WTC11 (cell line): ENCODE measurements at regions not wholly inside any gene's neighbourhood (a gene's known extent, or its start where the extent isn't known, plus 50 kb on each side); places are given as distances from the start of the nearest gene placed in this dataset.
"Not testable (repeated sequence)": the region's sequence is repeated elsewhere in the genome, so short reads cannot be mapped to it uniquely, and the experiment has no call there.

Experiments
- ATAC-seq: fragments of 200-7000 bp; cut with Tn5 transposase; 2 replicates; pipeline ENCODE4 v1.10.0; 2021; ENCODE audit warnings: mild to moderate bottlenecking, moderate library complexity
- CTCF ChIA-PET: fragments of 300-600 bp; sonication (Branson Sonifier 250); formaldehyde crosslinking; loops from one replicate; lab custom pipeline; 2021; ENCODE audit warnings: antibody characterized with exemption; lab: Charles Lee
- POLR2A ChIA-PET: fragments of 350-600 bp; sonication (Branson Sonifier 250); formaldehyde crosslinking; loops from one replicate; lab custom pipeline; 2021; ENCODE audit warnings: antibody characterized with exemption; lab: Charles Lee
- DNase-seq: peaks from one replicate; pipeline ENCODE4 v3.0.0; 2021; ENCODE audit warnings: low spot score
- H3K27ac Mint-ChIP-seq: 2 replicates; pipeline ENCODE4 v1.8.0; 2021; ENCODE audit warnings: mixed read lengths
- H3K27me3 Mint-ChIP-seq: 2 replicates; pipeline ENCODE4 v1.8.0; 2021; ENCODE audit warnings: low read depth, mild to moderate bottlenecking, moderate library complexity, mixed read lengths
- H3K36me3 Mint-ChIP-seq: 2 replicates; pipeline ENCODE4 v1.8.0; 2021; ENCODE audit warnings: mixed read lengths
- H3K4me1 Mint-ChIP-seq: 2 replicates; pipeline ENCODE4 v1.8.0; 2022; ENCODE audit warnings: mixed read lengths
- H3K4me3 Mint-ChIP-seq: 2 replicates; pipeline ENCODE4 v1.8.0; 2021; ENCODE audit warnings: mild to moderate bottlenecking, moderate library complexity, mixed read lengths
- H3K9me3 Mint-ChIP-seq: 2 replicates; pipeline ENCODE4 v1.8.0; 2021; ENCODE audit warnings: mixed read lengths
- ESRRA ChIP-seq: sonication (generic); formaldehyde crosslinking; IDR thresholded peaks from 2 replicates; pipeline ENCODE4 v1.8.1; 2022; ENCODE audit warnings: mild to moderate bottlenecking, missing genetic modification reagents, borderline replicate concordance
- HMGXB4 ChIP-seq: sonication (generic); formaldehyde crosslinking; IDR thresholded peaks from 2 replicates; pipeline ENCODE4 v1.8.1; 2023; ENCODE audit warnings: mild to moderate bottlenecking, moderate library complexity, missing genetic modification reagents
- IRF1 ChIP-seq: sonication (generic); formaldehyde crosslinking; IDR thresholded peaks from 2 replicates; pipeline ENCODE4 v1.8.0; 2023; ENCODE audit warnings: missing genetic modification reagents
- JUN ChIP-seq: sonication (generic); formaldehyde crosslinking; IDR thresholded peaks from 2 replicates; pipeline ENCODE4 v1.8.0; 2023; ENCODE audit warnings: mild to moderate bottlenecking, missing genetic modification reagents
- MLX ChIP-seq: sonication (generic); formaldehyde crosslinking; IDR thresholded peaks from 2 replicates; pipeline ENCODE4 v1.8.1; 2023; ENCODE audit warnings: mild to moderate bottlenecking, missing genetic modification reagents, moderate library complexity
- MXD4 ChIP-seq: fragments of 250-450 bp; sonication (Bioruptor Pico); IDR thresholded peaks from 2 replicates; pipeline ENCODE4 v1.8.0; 2021; ENCODE audit warnings: mild to moderate bottlenecking, moderate library complexity, borderline replicate concordance
- NFATC4 ChIP-seq: fragments of 250-450 bp; sonication (Bioruptor Pico); IDR thresholded peaks from 2 replicates; pipeline ENCODE4 v1.9.0; 2021; ENCODE audit warnings: mild to moderate bottlenecking
- NFE2L1 ChIP-seq: sonication (generic); formaldehyde crosslinking; IDR thresholded peaks from 2 replicates; pipeline ENCODE4 v1.8.1; 2023; ENCODE audit warnings: missing genetic modification reagents
- PRDM15 ChIP-seq: sonication (generic); formaldehyde crosslinking; IDR thresholded peaks from 2 replicates; pipeline ENCODE4 v1.8.0; 2022; ENCODE audit warnings: missing genetic modification reagents
- RORB ChIP-seq: fragments of 250-450 bp; sonication (Bioruptor Pico); IDR thresholded peaks from 2 replicates; pipeline ENCODE4 v1.9.0; 2021; ENCODE audit warnings: mild to moderate bottlenecking
- ZBTB21 ChIP-seq: sonication (generic); formaldehyde crosslinking; IDR thresholded peaks from 2 replicates; pipeline ENCODE4 v1.8.1; 2023; ENCODE audit warnings: mild to moderate bottlenecking, missing genetic modification reagents, borderline replicate concordance
- ZMAT4 ChIP-seq: fragments of 250-450 bp; sonication (Bioruptor Pico); IDR thresholded peaks from 2 replicates; pipeline ENCODE4 v1.9.0; 2021; ENCODE audit warnings: mild to moderate bottlenecking
- ZNF138 ChIP-seq: sonication (generic); formaldehyde crosslinking; conservative IDR thresholded peaks from 2 replicates; pipeline ENCODE4 v1.8.1; 2022; ENCODE audit warnings: mild to moderate bottlenecking, moderate library complexity, missing genetic modification reagents
- ZNF396 ChIP-seq: fragments of 250-450 bp; sonication (Bioruptor Pico); IDR thresholded peaks from 2 replicates; pipeline ENCODE4 v1.8.0; 2021; ENCODE audit warnings: mild to moderate bottlenecking, moderate library complexity, borderline replicate concordance
- ZNF423 ChIP-seq: fragments of 250-450 bp; sonication (Bioruptor Pico); IDR thresholded peaks from 2 replicates; pipeline ENCODE4 v2.1.2; 2022; ENCODE audit warnings: mild to moderate bottlenecking, moderate library complexity
- TF ChIP-seq, protein P1 (sequence below): fragments of 250-450 bp; sonication (Bioruptor Pico); IDR thresholded peaks from 2 replicates; pipeline ENCODE4 v1.9.0; 2021; ENCODE audit warnings: mild to moderate bottlenecking
- TF ChIP-seq, protein P2 (sequence below): sonication (generic); formaldehyde crosslinking; IDR thresholded peaks from 2 replicates; pipeline ENCODE4 v1.8.0; 2022; ENCODE audit warnings: mild to moderate bottlenecking, missing genetic modification reagents

DNA sequence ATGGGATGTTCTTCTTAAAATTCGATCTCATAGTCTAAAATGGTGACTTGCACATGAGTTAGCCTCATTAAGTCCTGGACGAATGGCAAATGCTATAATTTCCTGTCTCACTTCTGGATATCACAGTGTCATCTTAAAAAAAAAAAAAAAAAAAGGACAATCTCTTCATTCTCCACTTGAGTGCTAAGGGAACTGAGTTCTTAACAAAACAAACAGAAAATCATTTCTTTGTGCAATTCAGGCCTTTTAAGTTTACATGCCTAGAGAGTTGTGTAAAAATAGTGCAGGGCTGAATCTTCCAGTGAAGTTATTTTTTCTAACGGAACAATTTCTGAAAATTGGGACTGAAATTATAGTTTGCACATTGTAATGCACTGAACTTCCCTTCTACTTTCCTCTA, 122.8 kb upstream of the FAT1 start:
- H3K36me3 Mint-ChIP-seq, result peaks cover 15% of the 10 kb centered on the region
- TF ChIP-seq HMGXB4 (CRISPR knock-in tag), result no peak
- CTCF ChIA-PET, result interaction anchor here (0.7 kb wide), 1 partner anchor 13 kb away, joined by 4 read pairs; no protein-coding TSS in a partner anchor

GRCh38 chr4:186847429-186848131, 123.9 kb upstream of the FAT1 start:
- CTCF ChIA-PET, ATAC-seq, H3K4me1 Mint-ChIP-seq, H3K27ac Mint-ChIP-seq, H3K27me3 Mint-ChIP-seq, POLR2A ChIA-PET, DNase-seq, H3K4me3 Mint-ChIP-seq: not testable (repeated sequence)
- Mint-ChIP-seq H3K36me3 (peaks cover 17% of the 10 kb centered on the region), H3K9me3 (peaks cover 32% of the 10 kb centered on the region)

More for the DNA sequence above, 122.8 kb upstream of the FAT1 start:
- Mint-ChIP-seq H3K4me1 (peaks cover 6% of the 10 kb centered on the region), H3K27ac (no peak overlapping the region), H3K27me3 (no peaks in the 10 kb centered on the region; the same call in 1 of the 2 replicates), H3K4me3 (no peak overlapping the region), H3K9me3 (peaks cover 27% of the 10 kb centered on the region)
- POLR2A ChIA-PET, result interaction anchor here (0.6 kb wide), 1 partner anchor 531 kb away, joined by 3 read pairs; no protein-coding TSS in a partner anchor
- DNase-seq (no peak), ATAC-seq (no peak)

- Mint-ChIP-seq H3K27ac (no peak overlapping the region), H3K4me3 (no peak overlapping the region), H3K4me1 (peaks cover 6% of the 10 kb centered on the region), H3K27me3 (no peaks in the 10 kb centered on the region; the same call in 1 of the 2 replicates), H3K36me3 (peaks cover 15% of the 10 kb centered on the region), H3K9me3 (peaks cover 32% of the 10 kb centered on the region)
- DNase-seq (no peak), ATAC-seq (no peak)
- ChIA-PET CTCF (no interaction called here), POLR2A (no interaction called here)
- no peak for TF ChIP-seq ZNF138 (CRISPR knock-in tag)
- TF ChIP-seq PRDM15 (CRISPR knock-in tag), result no peak
- TF ChIP-seq NFATC4 (CRISPR knock-in tag), result no peak
- TF ChIP-seq NFE2L1 (CRISPR knock-in tag), result no peak
- TF ChIP-seq ZNF396 (CRISPR knock-in tag), result no peak
- TF ChIP-seq ZNF423 (CRISPR knock-in tag), result no peak
- no peak for TF ChIP-seq JUN (CRISPR knock-in tag)
- no peak for TF ChIP-seq MLX
- TF ChIP-seq, protein P1, sequence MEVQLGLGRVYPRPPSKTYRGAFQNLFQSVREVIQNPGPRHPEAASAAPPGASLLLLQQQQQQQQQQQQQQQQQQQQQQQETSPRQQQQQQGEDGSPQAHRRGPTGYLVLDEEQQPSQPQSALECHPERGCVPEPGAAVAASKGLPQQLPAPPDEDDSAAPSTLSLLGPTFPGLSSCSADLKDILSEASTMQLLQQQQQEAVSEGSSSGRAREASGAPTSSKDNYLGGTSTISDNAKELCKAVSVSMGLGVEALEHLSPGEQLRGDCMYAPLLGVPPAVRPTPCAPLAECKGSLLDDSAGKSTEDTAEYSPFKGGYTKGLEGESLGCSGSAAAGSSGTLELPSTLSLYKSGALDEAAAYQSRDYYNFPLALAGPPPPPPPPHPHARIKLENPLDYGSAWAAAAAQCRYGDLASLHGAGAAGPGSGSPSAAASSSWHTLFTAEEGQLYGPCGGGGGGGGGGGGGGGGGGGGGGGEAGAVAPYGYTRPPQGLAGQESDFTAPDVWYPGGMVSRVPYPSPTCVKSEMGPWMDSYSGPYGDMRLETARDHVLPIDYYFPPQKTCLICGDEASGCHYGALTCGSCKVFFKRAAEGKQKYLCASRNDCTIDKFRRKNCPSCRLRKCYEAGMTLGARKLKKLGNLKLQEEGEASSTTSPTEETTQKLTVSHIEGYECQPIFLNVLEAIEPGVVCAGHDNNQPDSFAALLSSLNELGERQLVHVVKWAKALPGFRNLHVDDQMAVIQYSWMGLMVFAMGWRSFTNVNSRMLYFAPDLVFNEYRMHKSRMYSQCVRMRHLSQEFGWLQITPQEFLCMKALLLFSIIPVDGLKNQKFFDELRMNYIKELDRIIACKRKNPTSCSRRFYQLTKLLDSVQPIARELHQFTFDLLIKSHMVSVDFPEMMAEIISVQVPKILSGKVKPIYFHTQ (CRISPR knock-in tag), result no peak
- no peak for TF ChIP-seq IRF1 (CRISPR knock-in tag)
- TF ChIP-seq, protein P2, sequence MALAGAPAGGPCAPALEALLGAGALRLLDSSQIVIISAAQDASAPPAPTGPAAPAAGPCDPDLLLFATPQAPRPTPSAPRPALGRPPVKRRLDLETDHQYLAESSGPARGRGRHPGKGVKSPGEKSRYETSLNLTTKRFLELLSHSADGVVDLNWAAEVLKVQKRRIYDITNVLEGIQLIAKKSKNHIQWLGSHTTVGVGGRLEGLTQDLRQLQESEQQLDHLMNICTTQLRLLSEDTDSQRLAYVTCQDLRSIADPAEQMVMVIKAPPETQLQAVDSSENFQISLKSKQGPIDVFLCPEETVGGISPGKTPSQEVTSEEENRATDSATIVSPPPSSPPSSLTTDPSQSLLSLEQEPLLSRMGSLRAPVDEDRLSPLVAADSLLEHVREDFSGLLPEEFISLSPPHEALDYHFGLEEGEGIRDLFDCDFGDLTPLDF, result no peak
- no peak for TF ChIP-seq MXD4 (CRISPR knock-in tag)
- no peak for TF ChIP-seq ESRRA (CRISPR knock-in tag)
- TF ChIP-seq ZBTB21 (CRISPR knock-in tag), result no peak
- no peak for TF ChIP-seq RORB (CRISPR knock-in tag)
- TF ChIP-seq ZMAT4, result no peak
Observed at GRCh38 chr4:186848437-186848836, 124.8 kb upstream of the FAT1 start.
